ENCODE measurements at regions not wholly inside any gene's neighbourhood (a gene's known extent, or its start where the extent isn't known, plus 50 kb on each side); places are given as distances from the start of the nearest gene placed in this dataset.
"Not testable (repeated sequence)": the region's sequence is repeated elsewhere in the genome, so short reads cannot be mapped to it uniquely, and the experiment has no call there.

- DNase-seq, result no peak
Observed at GRCh38 chr10:78443900-78444571, 410.4 kb downstream of the RPS24 start.

- not testable (repeated sequence) for DNase-seq
Observed at GRCh38 chr10:78444741-78445140, 411.1 kb downstream of the RPS24 start.

- DNase-seq, result no peak
Observed at GRCh38 chr10:78445308-78445707, 411.6 kb downstream of the RPS24 start.

GRCh38 chr10:78448470-78448869 is 414.8 kb downstream of the RPS24 start:
- DNase-seq, result no peak

GRCh38 chr10:78448994-78449418 is 415.3 kb downstream of the RPS24 start:
- DNase-seq, result no peak

- DNase-seq, result no peak
Observed at GRCh38 chr10:78449554-78449953, 415.9 kb downstream of the RPS24 start.

GRCh38 chr10:78450239-78450638 is 416.6 kb downstream of the RPS24 start:
- DNase-seq, result no peak

- peak; percentile 66 for DNase-seq
Observed at GRCh38 chr10:78450807-78451485, 417.3 kb downstream of the RPS24 start.

- DNase-seq, result no peak
Observed at GRCh38 chr10:78451592-78451991, 417.9 kb downstream of the RPS24 start.

- no peak for DNase-seq
Observed at GRCh38 chr10:78454123-78454645, 420.5 kb downstream of the RPS24 start.

- DNase-seq, result no peak
Observed at GRCh38 chr10:78455236-78455635, 421.6 kb downstream of the RPS24 start.

GRCh38 chr10:78455811-78456210 is 422.1 kb downstream of the RPS24 start:
- DNase-seq, result no peak

GRCh38 chr10:78456649-78457400 is 423.2 kb downstream of the RPS24 start:
- no peak for DNase-seq

GRCh38 chr10:78457804-78458482 is 424.3 kb downstream of the RPS24 start:
- no peak for DNase-seq

- peak; percentile 68 for DNase-seq
Observed at GRCh38 chr10:78458983-78459638, 425.4 kb downstream of the RPS24 start.

GRCh38 chr10:78459639-78460037 is 426.0 kb downstream of the RPS24 start:
- no peak for DNase-seq

- DNase-seq, result no peak
Observed at GRCh38 chr10:78460204-78460603, 426.5 kb downstream of the RPS24 start.

GRCh38 chr10:78461333-78461732 is 427.7 kb downstream of the RPS24 start:
- DNase-seq, result no peak

- no peak for DNase-seq
Observed at GRCh38 chr10:78462176-78462575, 428.5 kb downstream of the RPS24 start.

GRCh38 chr10:78462726-78463228 is 429.1 kb downstream of the RPS24 start:
- DNase-seq, result no peak

- DNase-seq, result no peak
Observed at GRCh38 chr10:78464118-78464855, 430.6 kb downstream of the RPS24 start.

- peak; percentile 51 for DNase-seq
Observed at GRCh38 chr10:78464856-78465267, 431.2 kb downstream of the RPS24 start.

Measured in NCI-H526 treated with DMSO at 0.1 percent for 48 hours (cell line).